Neural cell (in vitro differentiated cells): ENCODE measurements at regions not wholly inside any gene's neighbourhood (a gene's known extent, or its start where the extent isn't known, plus 50 kb on each side); places are given as distances from the start of the nearest gene placed in this dataset.
"Not testable (repeated sequence)": the region's sequence is repeated elsewhere in the genome, so short reads cannot be mapped to it uniquely, and the experiment has no call there.

ENCODE experiments used
- EP300 ChIP-seq: fragments of 450-650 bp; conservative IDR thresholded peaks from 2 replicates; pipeline ENCODE4 v1.6.1; 2014; ENCODE audit warnings: antibody characterized with exemption, mild to moderate bottlenecking, moderate library complexity; ENCODE audit not compliant: poor library complexity, severe bottlenecking
- EZH2 ChIP-seq: fragments of 200-600, 300-800 bp; shearing (Covaris generic), sonication (generic); IDR thresholded peaks from 2 replicates; pipeline ENCODE4 v1.6.1; 2014; ENCODE audit warnings: antibody characterized with exemption, low read length, borderline replicate concordance, mild to moderate bottlenecking; ENCODE audit not compliant: insufficient read depth, poor library complexity, severe bottlenecking
- MXI1 ChIP-seq: fragments of 450-650 bp; conservative IDR thresholded peaks from 2 replicates; pipeline ENCODE4 v1.6.1; 2014; ENCODE audit warnings: antibody characterized with exemption, mild to moderate bottlenecking; ENCODE audit not compliant: poor library complexity, severe bottlenecking
- POLR2AphosphoS5 ChIP-seq: IDR thresholded peaks from 2 replicates; pipeline ENCODE4 v1.6.1; 2012
- RAD21 ChIP-seq: fragments of 450-650 bp; conservative IDR thresholded peaks from 2 replicates; pipeline ENCODE4 v1.6.1; 2014; ENCODE audit warnings: antibody characterized with exemption, mild to moderate bottlenecking, moderate library complexity
- REST ChIP-seq: IDR thresholded peaks from 2 replicates; pipeline ENCODE4 v1.6.1; 2012; ENCODE audit warnings: borderline replicate concordance
- SMC3 ChIP-seq: fragments of 450-650 bp; conservative IDR thresholded peaks from 2 replicates; pipeline ENCODE4 v1.6.1; 2014; ENCODE audit warnings: antibody characterized with exemption, mild to moderate bottlenecking, moderate library complexity; ENCODE audit not compliant: poor library complexity
- TAF1 ChIP-seq: IDR thresholded peaks from 2 replicates; pipeline ENCODE4 v1.6.1; 2012; ENCODE audit warnings: low read depth
- TF ChIP-seq, protein P1 (sequence below): fragments of 450-650 bp; IDR thresholded peaks from 2 replicates; pipeline ENCODE4 v1.5.1; 2014; ENCODE audit warnings: antibody characterized with exemption, mild to moderate bottlenecking, moderate library complexity; ENCODE audit not compliant: poor library complexity, severe bottlenecking

DNA sequence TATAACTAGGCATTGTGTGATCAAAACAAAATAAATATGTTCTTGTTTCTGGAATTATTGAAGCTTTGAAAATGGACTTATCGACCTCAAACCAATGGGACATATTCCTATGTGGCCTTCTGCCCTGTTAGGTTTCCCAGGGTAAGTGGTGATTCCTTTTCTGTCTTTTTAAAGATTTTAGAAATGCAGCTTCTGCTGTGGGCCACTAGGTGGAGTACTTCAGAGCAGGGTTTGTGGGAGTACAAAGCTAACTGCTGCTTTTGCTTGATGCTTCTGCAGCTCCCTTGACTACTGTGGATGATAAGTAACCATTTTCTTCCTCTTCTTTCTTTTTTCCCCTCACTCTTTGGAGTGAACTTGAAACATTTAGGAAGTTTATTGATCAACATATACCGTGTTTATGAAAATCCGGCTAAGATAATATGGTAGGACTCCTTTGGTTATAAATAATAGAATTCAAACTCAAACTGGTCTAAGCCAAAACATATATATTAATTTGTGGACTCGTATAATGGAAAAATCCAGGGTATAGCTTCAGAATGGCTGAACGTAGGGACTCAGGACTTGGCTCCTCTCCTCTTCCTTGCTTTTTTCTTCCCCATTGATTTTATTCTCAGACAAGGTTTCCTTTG, 1737.7 kb upstream of the DEFB115 start:
- TF ChIP-seq, protein P1, sequence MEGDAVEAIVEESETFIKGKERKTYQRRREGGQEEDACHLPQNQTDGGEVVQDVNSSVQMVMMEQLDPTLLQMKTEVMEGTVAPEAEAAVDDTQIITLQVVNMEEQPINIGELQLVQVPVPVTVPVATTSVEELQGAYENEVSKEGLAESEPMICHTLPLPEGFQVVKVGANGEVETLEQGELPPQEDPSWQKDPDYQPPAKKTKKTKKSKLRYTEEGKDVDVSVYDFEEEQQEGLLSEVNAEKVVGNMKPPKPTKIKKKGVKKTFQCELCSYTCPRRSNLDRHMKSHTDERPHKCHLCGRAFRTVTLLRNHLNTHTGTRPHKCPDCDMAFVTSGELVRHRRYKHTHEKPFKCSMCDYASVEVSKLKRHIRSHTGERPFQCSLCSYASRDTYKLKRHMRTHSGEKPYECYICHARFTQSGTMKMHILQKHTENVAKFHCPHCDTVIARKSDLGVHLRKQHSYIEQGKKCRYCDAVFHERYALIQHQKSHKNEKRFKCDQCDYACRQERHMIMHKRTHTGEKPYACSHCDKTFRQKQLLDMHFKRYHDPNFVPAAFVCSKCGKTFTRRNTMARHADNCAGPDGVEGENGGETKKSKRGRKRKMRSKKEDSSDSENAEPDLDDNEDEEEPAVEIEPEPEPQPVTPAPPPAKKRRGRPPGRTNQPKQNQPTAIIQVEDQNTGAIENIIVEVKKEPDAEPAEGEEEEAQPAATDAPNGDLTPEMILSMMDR: not testable (repeated sequence)
- TF ChIP-seq POLR2AphosphoS5, EZH2, RAD21, EP300, TAF1, MXI1, REST, SMC3: not testable (repeated sequence)
